GM18858 (cell line): ENCODE measurements at regions not wholly inside any gene's neighbourhood (a gene's known extent, or its start where the extent isn't known, plus 50 kb on each side); places are given as distances from the start of the nearest gene placed in this dataset.

Experiments used
- ATAC-seq: cut with Tn5 transposase; IDR thresholded peaks from one replicate; pipeline ENCODE4 v1.9.1; 2021; ENCODE audit not compliant: unreplicated experiment

DNA sequence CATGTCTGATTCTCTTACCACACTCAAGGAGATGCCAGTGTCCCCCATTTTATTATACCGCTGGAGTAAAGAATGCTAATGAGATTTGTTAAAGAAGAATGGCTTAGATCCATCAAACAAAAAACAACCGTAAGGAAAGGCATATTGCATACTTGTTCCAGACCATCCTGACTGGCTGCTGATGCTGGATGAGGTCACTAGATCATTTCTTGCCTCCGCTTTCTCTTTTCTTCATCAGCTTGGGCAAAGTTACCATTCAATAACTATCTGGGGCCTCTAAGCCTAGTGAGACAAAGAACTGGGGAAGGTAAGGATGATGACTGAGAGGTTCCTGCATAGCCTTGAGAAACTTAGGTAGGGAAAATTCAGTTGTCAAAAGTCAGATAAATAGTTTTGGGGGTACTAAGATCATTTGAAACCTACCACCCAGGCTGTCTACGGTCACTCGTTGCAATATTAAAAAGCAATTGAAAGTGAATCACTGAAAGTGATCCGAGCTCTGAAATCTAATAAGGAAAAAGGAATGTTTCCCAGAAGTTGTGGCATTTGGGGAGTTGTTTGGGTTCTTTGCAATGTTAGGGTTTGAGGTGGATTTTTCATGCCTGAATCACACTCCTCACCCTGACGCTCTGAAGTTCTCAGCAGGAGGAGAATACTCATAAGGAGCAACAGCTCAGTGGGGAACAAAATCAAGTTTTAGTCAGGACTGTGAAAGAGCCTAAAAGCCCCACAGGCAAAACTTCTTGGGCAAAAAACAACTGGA lies 176.8 kb downstream of the HHIPL2 start:
- no peak for ATAC-seq

DNA sequence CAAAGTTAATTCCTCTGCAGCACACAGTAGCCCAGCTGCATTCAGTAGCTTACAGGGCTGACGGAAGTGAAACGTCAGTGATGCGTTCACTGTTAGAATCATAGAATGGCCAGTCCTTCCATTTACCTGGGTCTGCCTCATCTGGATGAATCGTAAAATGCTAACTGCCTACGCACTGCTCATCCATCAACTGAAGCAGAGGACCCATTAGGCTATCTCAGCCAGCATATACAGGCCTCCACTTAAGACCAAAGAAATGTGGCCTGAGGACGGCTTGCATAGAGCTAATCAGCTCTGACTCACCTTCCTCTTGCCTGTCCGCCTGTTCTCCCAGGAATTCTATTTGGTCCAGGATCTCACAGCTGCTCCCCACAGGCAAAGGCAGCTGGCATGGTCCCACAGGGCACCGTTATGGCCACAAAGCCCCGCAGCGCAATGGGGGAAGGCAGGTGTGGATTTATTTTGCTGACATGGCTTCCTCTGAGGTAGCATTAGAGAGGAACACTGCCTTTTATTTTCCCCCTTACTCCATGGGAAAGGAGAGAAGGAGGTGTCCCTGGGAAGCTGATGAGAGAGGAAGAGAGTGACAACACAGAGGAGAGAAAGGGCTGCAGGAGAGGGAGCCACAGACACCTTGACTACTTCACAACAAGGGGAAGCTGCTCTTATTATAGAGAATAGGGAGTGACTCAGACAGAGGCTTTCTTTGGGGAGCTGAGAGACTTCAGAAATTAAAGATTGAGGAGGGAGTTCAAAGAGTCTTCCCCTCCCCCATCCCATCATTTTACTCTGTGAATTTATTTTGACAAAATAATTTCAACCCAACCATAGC lies 177.6 kb downstream of the HHIPL2 start:
- no peak for ATAC-seq

DNA sequence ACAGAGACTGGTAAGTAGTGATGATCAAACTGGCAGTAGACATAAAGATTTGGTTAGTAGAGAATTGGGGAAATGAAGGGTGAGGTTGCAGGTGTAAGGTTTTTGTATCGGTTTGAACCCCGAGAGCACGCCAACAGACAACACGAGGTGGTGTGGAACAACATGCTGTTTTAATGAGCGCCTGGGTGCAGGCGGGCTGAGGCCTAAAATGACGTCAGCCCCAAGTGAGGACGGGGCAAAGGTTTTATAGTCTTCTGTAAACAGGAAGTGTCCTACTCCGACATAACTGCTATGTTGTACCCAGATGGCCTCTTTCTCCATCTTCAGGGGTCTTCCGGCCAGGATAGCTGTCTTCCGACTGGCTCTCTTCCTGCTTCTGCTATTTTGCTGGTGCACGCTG lies 178.8 kb downstream of the HHIPL2 start:
- ATAC-seq: no peak

DNA sequence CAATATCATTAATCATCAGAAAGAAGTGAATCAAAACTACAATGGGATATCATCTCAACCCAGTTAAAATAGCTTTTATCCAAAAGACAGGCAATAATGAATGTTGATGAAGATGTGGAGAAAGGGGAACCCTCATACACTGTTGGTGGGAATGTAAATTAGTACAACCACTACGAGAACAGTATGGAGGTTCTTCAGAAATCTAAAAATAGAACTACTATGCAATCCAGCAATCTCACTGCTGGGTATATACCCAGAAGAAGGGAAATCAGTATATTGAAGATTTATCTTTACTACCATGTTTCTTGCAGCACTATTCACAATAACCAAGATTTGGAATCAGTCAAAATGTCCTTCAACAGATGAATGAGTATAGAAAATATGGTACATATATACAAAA lies 189.8 kb downstream of the HHIPL2 start:
- no peak for ATAC-seq

DNA sequence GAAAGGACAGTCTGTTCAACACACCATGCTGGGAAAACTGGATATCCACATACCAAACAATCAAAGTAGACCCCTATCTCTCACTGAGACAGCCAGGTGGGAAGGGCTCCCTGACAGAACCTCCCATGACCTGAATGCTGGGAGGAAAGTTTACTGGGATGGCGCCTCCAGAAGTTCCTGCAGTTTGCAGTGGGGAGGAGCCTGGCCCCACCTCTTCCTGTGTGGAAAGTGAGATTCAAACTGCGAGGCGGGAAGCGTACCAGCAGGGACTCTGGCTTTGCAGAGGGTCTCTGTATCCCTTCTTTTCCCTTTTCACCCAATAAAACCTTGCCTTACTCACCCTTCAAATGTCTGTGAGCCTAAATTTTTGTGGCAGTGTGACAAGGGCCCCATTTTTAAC lies 190.7 kb downstream of the HHIPL2 start:
- ATAC-seq: no peak

DNA sequence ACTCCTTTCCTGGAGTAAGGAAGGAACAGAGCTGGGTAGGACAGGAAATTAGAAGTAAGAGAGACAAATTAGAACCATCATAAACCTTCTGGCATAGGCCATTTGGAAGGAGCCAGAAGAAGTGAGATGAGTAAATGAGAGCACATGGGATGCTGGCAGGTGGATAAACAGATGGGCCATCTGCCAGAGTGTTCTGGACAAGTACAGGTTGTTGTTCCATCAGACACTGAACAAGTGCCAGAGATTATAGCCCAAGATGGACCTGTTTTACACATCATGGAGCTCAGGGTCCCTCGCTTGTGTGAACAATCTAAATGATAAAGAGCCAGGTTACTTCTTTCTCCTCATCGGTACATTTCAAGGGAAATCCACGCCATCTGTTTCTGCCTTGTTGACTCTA lies 200.3 kb downstream of the HHIPL2 start:
- ATAC-seq: no peak

DNA sequence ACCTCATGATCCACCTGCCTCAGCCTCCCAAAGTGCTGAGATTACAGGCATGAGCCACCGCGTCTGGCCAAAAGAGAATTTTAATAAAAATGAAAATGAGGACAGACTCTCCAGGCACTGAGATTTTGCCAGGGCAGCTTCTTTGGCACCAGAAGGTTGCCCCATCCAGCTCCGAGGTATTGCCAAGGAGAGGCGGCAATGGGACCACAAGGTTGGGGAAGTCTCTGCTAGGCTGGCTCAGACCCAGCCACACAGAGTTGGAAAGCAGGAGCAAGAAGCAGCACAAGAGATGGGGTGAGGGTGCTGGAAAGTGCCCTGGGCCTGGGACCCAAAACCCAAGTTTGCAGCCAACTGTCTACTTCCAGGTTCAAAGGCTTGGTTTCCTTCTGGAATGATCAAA lies 200.9 kb downstream of the HHIPL2 start:
- no peak for ATAC-seq

DNA sequence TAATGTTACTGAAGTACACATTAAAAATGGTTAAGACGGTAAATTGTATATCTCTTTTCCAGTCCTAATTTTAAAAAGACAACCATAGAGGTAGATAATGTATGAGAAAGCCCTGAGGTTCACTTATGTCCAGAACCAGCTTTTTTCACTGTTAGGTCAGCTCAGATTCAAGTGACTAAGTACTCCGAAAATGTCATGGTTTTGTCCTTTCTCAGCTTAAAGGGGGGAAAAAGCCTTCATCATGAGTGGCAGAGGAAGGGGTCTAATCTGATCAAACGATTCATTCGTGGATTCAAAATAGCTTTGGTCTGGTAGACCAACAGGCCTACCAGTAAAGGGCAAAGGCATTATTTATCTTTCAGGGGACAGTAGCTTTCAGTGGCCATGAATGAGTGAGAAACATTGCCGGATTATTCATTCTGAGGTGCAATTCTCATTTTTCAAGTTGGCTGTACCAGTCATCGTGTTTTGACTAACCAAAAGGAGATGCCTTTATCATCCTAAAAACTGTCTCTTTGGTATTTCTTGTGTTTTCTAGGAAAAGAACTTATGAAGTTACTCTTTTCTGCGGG lies 208.4 kb downstream of the HHIPL2 start:
- ATAC-seq: no peak

DNA sequence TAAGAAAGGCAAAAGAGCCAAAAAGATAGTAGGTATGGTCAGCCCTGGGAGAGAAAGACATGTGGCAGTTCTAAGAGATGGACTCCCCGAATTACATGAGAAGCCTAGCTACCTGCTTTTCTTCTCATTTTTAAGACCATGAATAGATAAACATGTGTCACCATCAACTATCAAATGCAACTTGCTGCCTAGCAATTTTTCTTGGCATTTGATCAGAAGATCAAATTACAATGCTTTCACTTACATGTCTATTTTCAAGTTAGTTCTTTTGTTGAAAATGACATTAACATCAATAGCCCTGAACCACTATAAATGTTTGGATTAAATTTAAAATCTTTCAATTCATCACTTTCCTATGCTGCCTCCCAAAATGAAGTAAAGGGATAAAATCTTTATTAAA lies 212.3 kb downstream of the HHIPL2 start:
- ATAC-seq: no peak

DNA sequence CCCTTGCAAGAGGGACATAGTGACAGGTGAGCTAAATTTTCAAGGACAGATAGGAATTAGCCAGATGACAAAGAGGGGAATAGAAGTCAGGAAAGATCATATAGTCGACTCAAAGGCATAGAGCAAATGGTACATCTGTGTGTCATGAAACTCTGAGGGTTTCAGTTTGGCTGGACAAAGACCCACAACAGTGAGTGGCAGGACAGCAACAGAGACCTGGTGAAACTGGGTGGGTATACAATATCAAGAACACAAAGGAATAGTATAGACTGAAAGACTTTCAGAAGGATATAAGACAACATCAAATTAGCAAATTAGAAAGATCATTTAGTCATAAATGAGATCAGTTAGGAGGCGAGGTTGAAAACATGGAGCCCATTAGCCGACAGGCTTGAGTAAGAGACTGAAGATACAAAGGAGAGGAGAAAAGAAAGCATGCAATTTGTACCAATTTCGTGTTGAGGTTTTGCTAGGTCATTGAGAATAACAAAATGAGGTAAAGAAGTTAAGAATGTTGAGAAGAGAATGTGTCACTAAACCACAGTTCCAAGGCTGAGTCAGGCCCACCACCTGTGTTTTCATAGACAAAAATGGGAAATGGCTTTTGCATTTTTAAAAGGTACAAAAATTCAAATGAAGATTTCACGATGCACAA lies 213.8 kb downstream of the HHIPL2 start:
- no peak for ATAC-seq

DNA sequence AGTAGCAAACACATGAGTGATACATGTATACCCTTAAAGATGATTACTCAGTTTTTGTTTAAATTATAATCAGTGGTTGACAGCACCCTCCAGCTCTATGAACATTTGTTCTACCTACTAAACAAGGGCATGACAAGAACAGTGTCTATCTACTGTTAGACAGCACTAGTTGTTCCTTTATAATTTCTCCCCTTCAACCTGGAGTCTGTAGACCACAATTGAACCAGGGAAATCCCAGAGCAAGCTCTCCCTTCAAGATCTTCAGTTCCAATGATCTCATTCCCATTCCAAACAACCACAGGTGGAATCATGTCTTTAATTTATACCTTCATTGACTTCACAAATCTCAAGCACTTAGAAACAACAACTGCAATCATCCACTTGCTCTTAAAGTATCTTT lies 216.1 kb downstream of the HHIPL2 start:
- ATAC-seq: no peak

DNA sequence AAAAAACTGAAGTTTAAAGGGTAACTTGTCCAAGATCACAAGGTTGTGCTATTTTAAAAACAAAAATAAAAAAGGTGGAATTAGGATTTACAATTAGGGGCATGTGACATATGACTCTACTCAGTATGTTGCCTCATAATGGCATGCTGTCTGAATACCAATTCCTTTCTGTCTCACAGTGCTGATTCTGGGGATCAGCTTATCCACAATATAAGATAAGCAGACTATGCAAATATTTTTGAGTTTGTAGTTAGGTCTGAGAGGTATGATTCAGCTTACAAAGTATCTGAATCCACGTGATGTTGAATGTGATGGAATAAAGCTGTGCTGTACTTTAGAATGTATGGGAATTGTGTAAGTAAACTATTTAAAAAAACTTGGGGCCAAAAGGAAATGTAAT lies 216.6 kb downstream of the HHIPL2 start:
- no peak for ATAC-seq

DNA sequence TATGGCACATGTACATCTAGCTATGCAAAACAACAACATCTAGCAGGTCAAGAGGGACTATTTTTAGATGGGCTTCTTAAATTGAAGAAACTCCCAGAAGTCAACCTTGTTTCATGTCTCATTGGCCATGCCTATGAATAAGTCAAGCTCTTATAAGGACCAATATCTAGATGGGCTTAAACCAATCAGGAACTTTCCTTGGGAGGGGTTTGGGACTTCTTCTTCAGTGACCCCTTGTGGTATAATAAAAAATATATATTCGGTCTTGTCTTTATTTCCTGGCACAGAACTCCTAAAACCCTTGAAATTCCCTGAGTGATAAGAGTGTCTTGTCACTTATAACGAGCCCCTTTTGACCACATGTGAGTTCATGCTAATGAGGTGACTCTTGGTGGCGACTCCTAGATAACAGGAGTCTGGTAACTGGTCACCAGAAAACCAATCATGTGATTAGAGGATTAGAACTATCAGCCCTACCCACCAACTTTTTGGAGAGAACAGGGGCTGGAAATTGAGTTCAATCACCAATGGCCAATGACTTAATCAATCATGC lies 218.3 kb downstream of the HHIPL2 start:
- ATAC-seq: no peak

DNA sequence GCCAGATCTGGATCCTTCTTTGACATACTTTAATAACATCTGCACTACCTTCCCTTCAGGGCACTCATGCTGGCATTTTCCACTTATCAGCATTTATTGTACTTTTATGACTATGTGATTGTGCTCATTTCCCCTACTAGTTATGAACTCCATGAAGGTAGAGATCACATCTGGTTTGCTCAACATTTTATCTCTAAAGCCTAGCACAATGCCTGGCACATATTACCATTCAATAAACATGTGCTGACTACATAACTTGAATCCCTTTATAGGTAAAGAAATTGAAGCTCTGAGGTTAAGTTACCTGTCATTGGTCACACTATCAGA lies 221.2 kb downstream of the HHIPL2 start:
- no peak for ATAC-seq

DNA sequence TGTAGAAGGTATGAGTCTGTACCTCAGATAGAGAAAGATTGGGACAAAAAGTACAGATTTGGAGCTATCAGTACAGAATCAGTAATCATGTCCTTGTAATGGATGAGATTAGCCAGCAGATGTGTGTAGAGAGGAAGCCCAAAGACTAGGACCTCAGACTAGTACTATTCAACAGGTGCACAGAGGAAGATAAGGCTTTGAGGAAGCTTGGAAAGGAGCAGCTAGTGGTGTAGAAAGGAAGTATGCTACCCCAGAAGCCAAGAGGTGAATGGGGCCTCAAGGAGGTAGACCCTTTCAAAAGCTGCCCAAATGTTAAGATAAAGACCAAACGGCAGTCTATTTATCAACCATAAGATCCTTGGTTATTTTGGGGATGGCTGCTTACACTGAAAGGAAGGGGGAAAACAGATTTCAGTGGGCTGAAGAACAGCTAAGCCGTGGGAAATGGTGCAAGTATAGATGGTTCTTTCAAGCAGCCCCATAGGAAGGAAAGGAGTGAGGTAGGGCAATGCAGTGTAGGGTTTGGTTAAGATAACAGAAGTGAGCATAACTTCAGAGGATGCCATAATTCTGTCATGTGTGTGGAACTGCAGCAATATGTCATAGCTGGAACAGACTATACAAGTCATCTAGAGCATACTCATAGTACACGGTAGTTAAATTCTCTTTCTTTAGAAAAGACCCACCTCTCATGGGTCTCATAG lies 221.7 kb downstream of the HHIPL2 start:
- ATAC-seq: no peak

DNA sequence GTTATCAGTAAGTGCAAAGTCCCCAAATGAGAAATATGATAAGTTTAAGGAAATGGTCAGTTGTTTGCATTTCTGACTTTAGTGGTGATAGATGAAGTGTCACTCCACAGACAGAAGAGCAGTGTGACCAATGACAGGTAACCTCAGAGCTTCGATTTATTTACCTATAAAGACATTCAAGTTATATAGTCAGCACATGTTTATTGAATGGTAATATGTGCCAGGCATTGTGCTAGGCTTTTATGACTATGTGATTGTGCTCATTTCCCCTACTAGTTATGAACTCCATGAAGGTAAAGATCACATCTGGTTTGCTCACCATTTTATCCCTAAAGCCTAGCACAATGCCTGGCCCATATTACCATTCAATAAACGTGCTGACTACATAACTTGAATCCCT lies 222.4 kb downstream of the HHIPL2 start:
- ATAC-seq: no peak

DNA sequence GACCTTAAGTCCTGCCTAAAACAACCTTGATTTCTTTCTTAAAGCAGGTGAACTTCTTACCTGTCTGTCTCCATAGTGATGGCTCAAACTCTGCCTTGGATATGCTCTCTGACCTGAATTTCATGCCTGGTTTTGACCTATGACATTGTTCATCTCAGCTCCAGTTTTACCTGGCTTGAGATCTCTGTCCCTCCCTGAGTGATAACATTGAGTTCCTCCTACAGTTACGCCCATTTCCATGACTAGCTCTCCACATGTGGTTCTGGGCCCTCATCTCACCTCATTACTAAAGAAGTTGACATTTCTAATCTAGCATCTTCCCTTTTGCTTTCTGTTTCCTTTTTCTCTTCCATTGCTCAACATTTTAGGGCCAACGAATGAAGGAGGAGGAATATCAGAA lies 233.1 kb downstream of the HHIPL2 start:
- no peak for ATAC-seq

DNA sequence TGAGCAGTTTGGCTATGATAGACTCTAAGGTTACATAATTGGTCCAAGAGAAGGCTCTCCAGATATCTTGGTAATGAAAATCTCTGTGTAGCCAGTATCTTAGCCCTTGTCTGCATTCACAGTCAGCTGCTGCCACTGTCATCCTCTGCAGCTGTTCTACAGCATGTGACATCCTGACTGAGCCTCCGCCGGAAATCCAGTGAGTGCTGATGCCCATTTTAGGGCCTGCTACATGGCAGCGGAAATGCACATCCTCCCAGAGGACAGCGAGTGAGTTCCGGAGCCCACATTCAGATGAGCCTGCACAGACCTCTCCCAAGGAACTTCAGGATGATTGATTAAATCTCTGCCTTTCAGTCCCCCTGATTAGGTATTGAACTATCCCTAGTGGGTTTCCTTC lies 237.1 kb downstream of the HHIPL2 start:
- ATAC-seq: no peak

DNA sequence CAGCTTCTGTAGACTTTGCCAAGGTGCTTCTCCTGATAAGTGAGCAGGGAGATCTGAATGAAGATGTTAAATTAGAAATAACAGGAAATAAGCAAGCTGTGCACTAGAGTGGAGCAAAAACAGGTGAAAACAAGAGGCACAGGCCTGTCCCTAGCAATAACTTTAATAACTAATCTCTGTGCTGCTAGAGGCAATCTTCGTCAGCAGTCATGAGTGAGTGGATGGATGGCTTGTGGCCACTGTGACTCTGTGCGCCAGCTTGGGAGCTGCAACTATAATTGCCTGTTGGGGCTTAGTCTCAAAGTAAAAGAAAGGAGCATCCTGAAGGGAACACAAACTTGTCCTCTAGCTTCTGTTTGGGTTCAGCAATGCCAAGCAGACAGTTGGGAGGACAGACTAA lies 240.3 kb downstream of the HHIPL2 start:
- no peak for ATAC-seq

DNA sequence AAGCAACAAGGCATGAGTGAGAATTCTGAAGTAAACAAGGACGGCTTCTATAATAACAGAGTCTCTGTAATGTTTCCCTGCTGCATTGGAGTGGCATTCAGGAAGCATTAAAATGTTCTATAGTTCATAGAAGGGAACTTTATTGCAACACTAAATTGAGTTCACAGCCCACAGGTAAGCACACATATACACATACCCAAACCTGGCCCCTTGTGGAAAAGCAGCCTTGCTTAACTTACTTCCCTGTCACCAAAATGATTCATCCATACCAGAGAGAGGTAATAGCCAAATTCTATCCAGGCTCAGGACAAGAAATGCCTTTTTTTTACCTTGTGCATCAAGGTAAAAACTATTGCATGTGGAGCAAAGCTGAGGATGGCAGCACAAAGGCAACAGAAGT lies 241.4 kb downstream of the HHIPL2 start:
- no peak for ATAC-seq

DNA sequence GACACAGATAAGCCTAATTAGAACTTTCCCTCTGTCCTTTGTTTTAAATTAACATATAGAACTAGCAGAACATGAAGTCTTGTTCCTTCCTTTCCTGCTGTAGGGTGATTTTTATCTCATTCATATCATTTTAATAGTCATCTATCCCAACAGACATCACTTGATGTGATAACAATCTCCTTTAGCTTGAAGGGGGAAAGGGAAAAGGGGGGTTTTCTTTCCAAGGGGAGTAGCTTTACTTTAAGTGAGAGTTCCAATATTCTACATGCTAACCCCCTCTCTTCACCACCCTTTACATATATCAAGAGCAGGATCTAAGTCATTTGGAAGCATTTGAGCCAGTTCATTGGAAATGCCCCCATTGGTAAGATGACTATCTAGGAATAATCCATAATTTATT lies 241.9 kb downstream of the HHIPL2 start:
- no peak for ATAC-seq
